ENCODE measurements at regions not wholly inside any gene's neighbourhood (a gene's known extent, or its start where the extent isn't known, plus 50 kb on each side); places are given as distances from the start of the nearest gene placed in this dataset.
"Not testable (repeated sequence)": the region's sequence is repeated elsewhere in the genome, so short reads cannot be mapped to it uniquely, and the experiment has no call there.

DNA sequence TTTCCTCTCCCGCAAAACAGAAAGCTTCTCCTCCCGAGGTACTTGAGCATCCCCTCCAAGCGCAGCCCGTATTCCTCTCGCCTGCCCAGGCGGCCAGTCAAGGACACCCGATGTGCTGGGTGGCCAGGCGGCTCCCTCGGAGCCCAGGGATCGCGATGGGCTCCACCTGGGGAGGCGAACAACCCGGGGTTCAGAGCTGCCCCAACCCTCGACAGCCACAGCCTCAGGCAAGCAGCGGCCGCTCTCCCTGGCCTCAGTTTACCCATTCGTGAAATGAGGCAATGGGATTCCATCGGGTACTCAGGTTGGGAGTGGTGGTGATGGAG is 147.4 kb downstream of the CYP26A1 start:
- DNase-seq (ENCODE audit: low read depth in 2 of 2), result no peak

DNA sequence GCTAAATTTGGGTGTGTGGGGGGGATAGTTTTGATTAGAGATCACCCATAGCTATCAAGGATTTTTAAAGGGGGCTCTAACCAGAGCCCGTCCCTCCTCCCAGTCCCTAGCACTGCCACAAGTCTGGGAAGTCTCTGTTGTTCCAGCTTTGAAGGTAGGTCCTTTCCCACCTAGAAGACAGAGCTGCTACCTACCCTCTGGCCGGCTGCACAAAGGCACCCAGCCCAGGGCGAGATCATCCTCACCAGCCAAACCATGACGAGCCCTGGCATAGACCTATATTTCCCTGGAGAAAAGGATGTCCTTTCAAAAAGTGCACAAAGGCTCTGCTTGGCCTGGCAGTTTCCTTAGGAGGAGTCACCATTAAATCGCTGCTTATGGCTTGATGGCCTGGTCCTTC is 147.8 kb downstream of the CYP26A1 start:
- no peak for DNase-seq (ENCODE audit: low read depth in 2 of 2)

DNA sequence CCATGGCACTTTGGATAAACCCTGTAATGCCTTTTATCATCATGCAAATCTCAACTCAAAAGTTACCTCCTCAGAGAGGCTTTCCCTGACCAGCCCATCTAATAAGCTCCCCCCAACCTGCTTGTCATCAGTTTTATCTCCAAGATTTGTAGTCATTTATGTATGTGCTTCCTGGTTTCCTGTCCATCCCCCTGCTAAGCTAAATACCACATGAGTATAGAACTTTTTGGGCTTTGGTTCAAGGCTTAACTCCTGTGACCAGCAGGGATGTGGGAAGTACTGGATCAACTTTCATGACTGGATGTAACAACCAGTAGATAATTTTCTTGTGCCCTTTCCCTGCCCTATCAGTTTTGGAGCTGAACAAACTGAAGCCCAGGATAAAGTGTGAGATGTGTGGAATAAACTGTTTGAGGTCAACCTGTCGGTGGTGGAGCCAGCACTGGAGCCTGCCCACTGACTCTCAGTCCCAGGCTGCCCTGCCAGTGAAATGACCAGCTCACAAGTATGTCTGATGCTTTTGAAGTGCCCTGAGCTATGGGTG is 148.6 kb downstream of the CYP26A1 start:
- no peak for DNase-seq (ENCODE audit: low read depth in 2 of 2)

DNA sequence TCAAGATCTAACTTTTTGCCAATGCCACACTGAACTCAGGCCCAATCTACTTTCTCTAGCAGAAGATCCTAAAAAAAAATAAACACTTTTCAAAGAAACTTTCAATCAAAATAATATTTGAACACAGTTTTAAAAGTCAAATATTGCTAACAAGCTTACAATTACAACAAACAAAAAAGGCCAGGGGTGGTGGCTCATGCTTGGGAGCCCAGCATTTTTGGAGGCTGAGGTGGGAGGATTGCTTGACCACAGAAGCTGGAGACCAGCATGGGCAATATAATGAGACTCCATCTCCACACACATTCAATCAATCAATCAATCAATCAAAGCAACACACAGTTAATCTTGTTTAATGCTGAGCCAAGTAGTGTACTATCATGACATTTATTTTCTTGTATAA is 149.2 kb downstream of the CYP26A1 start:
- no peak for DNase-seq (ENCODE audit: low read depth in 2 of 2)

DNA sequence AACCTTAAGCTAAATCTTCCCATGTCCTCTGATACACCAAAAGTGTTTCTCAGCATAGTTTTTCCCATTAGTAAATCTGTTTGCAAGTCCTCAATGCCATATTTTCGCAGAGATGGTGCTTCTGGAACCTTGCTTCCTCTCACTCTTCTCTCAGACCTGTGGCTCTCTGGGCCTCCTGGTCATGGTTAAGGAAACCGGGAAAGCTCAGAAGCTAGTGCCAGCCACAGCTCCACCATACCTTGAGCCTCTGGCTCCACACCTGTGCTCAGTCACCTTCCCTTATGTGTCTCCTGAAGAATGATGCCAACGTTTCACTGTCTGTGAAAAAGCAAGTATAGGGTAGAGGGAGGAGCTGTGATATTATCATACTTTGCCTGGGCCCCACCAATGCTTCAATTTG is 149.6 kb downstream of the CYP26A1 start:
- no peak for DNase-seq (ENCODE audit: low read depth in 2 of 2)

DNA sequence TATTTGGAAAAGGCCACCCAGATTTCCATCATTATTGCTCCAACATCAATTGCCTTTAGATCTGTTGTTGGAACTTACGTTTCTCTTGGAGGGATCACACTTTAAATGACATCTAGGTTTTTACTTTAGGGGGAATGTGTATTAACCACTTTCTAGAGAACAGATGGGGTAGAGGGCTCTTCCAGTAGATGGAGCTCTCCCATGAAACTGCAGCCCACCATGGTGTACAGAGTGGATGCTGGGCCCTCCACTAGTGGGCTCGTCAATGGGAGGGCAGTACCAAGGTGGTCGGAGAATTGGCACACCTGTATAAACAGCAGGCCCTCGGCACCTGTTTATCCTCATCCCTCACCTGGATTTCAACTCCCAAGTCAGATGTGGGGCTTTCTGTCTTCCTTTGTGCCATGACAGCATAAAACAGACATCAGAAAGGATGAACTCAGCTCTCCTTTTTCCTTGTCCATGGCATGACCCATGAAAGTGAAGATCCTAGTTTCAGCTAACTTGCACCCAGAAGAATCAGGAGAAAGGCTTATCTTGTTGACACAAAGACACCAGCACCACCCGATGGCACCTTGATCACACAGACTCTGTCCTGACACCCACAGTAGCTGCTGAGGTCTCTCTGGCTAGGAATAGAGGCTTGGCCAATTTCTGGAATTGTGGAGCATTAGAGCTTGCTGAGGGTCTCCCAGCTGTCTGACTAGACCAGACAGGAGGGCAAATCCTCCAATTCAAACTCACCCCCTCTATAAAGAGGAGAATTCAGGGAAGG is 150.5 kb downstream of the CYP26A1 start:
- DNase-seq (ENCODE audit: low read depth in 2 of 2), result no peak

DNA sequence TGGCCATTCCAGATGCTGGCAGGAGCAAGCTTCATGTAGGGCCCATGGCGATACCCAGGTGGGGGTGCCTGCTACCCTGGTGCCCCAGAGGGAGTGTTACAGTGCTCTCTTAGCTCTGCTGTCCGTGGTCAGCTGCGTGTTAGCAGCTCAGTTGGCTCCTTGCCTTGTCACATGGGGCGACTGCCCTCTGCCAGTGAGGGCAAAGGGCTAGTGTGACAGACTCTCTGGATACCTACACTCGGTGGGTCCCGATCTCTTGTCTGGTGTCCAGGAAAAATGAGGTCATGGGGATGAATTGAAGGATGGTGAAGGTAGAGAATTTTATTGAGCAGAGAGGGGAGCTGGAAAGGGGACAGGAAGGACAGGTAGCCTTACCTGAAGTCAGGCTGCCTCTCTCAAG is 152.2 kb downstream of the CYP26A1 start:
- DNase-seq (ENCODE audit: low read depth in 2 of 2), result no peak

DNA sequence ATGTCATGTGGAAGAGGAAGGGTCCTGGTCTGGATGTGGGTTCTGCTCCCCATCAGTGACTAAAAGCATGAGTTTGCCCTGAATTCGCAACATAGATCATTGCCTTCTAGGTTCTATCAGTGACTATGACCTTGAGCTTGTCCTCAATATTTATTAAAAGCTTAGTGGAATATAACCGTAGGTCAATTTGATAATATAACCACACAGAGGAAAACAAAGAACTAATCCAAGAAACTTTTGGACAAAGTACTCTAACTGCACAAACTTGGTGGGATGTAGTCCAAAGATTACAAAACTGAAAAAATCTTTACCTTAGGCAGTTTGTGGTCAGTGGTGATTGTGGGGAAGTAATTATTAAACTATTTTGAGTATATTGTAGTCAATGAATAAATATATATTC is 152.9 kb downstream of the CYP26A1 start:
- DNase-seq (ENCODE audit: low read depth in 2 of 2), result no peak

DNA sequence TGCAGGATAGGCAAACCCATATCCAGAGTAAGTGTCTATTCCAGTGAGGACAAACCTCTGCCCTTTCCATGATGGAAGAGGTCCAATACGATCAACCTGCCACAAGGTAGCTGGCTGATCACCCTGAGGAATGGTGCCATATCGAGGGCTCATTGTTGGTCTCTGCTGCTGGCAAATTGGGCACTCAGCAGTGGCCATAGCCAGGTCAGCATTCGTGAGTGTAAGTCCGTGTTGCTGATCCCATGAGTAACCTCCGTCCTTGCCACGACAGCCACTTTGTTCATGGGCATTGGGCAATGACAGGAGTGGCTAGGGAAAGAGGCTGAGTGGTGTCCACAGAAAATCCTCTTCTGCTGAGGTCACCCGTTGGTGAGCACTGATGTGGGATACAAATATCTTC is 156.9 kb downstream of the CYP26A1 start:
- not testable (repeated sequence) for DNase-seq (ENCODE audit: low read depth in 2 of 2)

DNA sequence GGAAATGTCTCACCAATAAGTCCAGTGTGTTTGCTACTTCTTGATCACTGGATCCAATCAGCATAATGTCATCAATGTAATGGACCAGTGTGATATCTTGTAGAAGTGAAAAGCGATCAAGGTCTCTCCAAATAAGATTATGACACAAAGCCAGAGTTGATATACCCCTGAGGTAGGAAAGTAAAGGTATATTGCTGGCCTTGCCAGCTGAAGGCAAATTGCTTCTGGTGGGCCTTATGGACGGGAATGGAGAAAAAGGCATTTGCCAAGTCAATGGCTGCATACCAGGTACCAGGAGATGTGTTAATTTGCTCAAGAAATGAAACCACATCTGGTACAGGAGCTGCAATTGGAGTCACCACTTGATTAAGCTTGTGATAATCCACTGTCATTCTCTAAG is 158.5 kb downstream of the CYP26A1 start:
- not testable (repeated sequence) for DNase-seq (ENCODE audit: low read depth in 2 of 2)

DNA sequence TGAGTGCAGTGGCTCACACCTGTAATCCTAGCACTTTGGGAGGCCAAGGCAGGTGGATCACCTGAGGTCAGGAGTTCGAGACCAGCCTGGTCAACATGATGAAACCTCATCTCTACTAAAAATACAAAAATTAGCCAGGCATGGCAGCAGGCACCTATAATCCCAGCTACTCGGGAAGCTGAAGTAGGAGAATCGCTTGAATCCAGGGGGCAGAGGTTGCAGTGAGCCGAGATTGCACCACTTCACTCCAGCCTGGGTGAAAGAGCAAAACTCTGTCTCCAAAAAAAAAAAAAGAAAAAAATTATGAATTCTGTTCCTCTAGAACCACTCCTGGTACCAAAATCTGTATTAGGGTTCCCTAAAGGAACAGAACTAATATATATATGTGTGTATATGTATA is 161.2 kb downstream of the CYP26A1 start:
- DNase-seq (ENCODE audit: low read depth in 2 of 2), result not testable (repeated sequence)

DNA sequence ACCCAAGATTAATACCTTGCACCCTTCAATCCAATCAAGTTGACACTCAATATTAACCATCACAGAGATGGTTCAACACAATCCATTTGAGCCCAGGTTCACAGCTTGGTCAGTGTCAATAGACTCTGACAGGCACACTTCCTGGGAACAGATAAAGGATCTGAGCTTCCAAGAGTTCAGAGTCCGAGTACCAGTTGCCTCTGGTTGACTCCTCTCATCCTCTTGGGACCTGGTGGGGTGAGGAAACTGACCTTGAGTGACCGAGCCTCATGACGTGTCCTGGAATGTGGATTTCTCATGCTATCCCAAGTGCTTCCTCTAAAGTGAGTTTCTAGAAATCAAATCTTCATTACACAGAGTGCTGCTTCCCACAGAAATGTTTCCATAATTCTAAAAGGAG is 162.0 kb downstream of the CYP26A1 start:
- no peak for DNase-seq (ENCODE audit: low read depth in 2 of 2)

DNA sequence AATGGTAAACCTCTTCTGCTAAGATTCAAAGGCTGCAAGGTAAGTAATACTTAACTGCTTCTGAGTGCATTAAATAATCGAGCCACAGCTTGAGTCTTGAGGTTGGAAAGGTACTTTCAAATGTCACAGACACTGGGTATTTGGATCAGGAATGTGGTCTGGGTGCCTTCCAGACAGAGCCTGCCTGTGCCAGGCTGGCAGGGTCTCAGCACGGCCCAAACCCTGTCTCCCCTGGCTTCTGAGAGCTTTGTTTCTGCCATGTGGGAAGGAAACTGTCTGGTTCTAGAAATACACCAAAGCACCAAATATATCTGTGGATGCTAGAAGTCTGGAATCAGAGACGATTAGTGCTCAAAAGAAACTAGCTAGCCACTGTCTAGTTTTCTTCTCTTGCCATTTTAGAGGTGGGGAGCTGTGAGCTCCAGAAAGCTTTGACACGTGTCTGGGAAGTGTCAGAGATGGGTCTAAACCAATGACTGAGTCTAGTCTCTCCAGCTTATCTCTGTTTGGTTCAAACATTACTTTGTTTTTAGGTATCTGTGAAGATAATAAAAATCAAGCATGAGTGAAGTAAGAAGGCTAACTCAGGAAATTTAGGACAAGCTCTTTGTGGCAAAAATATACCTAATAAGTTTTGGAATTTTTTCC is 162.8 kb downstream of the CYP26A1 start:
- DNase-seq (ENCODE audit: low read depth in 2 of 2), result no peak

DNA sequence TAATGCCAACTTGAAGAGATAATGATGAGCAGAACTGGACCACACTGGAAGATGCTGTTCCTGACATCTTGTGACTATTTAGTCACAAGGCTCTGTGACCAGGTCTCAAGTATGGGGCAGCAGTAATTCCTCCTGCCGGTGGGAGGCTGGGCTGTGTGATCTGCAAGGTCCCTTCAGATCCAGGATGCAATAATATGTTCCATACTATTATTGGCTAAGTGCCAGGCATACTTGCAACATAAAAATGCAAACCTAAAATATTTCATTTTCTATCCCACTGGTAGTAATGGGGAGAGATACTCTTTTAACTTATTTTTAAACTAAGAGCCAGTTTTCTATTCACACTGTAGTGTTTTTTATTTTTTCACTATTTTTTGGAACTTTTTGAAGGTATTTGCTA is 171.5 kb downstream of the CYP26A1 start:
- no peak for DNase-seq (ENCODE audit: low read depth in 2 of 2)

DNA sequence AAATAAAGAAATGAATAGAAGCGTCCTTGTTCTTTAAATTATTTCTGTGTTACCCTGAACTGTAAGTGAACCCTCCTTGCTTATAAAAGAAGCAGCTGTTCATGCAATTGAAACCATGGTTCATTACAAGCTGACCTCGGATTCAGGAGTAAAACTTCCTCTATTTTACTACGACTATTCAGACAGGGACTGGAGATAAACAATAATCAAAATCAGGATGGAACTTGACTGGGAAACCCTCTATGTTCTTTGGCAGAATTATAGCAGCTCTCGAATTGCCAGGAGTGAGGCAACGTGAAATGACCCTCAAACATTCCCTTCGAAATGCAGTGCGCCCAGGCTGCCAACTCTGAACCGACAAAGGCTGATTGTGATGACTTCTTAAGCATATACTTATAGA is 172.1 kb downstream of the CYP26A1 start:
- DNase-seq (ENCODE audit: low read depth in 2 of 2), result no peak

DNA sequence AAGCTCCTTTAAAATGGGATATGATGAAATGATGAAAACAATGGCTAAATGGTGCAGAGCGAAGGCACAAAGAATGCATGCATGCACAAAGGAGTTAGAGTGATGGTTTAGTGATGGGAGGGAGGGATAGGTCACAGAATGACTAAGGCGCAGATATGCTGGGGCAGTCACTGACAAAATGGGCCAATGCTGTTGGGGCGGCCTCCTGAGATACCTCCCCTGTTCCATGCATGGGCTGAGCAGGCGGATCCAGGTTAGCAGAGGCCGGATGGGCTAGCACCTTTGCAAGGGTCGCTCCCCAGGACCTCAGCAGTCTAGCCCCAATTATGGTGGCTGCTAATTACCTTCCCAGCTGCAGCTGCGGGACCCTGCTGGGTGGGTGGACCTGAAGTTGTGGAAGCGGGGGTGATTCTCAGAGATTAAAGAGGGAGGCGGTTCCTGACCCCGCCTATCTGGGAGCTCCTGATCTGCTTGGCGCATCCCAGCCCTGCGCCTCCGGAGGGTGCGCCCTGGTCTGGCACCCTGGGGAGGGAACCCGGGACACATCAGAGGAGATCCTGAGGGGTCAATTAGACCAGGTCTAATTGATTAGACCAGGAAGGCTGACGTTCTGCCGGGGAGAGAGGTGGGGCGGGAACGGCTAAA is 175.0 kb downstream of the CYP26A1 start:
- DNase-seq (ENCODE audit: low read depth in 2 of 2), result no peak

DNA sequence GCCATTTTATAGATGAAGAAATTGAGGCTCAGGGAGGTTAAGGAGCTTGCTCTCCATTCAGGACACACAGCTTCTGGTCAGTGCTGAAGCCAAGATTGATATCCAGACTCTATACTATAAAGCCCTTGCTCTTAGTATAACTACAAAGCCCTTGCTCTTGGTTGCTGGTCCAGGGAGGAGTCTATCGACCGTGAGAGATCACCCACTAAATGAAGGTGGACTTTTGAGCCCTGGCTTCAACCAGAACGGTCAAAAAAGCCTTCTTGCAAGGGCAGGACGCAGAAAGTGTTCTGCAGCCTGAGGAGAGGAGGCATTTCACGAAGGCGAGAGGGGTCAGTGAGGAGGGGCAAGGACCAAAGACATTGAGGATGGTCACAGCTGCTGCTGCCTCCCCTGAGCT is 176.3 kb downstream of the CYP26A1 start:
- no peak for DNase-seq (ENCODE audit: low read depth in 2 of 2)

DNA sequence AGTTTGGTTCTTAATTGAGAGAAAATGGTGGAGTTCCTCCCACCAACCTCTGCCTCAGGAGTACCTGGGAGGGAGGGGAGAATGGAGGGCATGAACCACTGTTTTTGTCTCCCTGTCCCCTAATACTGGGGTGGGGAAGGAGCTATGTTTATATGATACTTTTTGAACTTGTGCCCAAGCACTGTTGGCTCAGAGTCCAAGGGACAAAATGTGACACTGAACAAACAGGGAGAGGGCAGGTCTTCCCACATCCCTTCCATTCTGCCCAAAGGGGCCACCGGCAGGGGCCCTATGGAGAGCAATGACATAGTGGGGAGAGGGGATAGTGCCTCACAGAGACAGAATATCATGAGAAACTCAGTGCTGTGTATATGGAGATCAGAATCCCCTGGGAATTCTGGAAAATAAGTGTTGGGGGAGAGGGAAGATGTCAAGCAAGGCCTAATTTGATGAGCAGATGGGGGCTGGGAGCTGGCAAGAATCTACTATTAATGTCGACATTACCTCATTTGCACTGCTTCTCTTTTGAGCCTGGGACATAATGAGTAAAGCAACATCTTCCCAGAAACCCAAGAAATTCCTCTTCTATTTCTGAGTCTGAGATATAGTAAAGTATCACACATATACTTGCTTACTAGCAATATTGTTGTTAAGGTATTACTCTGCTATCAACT is 180.6 kb downstream of the CYP26A1 start:
- no peak for DNase-seq (ENCODE audit: low read depth in 2 of 2)

DNA sequence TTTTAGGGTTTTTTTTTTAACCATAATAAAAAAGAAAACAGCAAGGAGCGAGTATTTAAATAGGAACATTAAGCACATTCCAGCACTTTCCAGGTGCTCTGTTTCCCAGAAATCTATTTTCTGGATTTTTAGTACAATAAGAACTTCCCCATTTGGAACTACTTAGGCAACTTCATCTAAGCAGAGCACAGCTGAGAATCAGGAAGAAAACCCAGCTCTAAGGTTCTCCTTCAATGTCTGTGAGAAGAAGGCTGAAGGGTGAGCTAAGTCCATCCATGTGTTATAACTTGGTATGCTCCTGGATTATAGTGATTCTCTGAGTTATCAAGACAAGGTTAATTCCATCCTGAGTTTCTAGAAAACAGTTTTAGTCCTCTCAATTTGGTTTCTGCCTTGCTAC is 181.9 kb downstream of the CYP26A1 start:
- no peak for DNase-seq (ENCODE audit: low read depth in 2 of 2)
